OCI-LY1 (cell line): ENCODE measurements at regions not wholly inside any gene's neighbourhood (a gene's known extent, or its start where the extent isn't known, plus 50 kb on each side); places are given as distances from the start of the nearest gene placed in this dataset.
"Not testable (repeated sequence)": the region's sequence is repeated elsewhere in the genome, so short reads cannot be mapped to it uniquely, and the experiment has no call there.

ENCODE experiments used
- H2AFZ ChIP-seq: fragments of 200-600 bp; sonication (generic), shearing (Covaris generic); 2 replicates; pipeline ENCODE4 v1.6.0; 2014; ENCODE audit warnings: antibody characterized with exemption, mild to moderate bottlenecking, low read length
- H3F3A ChIP-seq: fragments of 200-600 bp; sonication (generic), shearing (Covaris generic); 2 replicates; pipeline ENCODE4 v1.6.0; 2014; ENCODE audit warnings: mild to moderate bottlenecking, antibody characterized with exemption, low read length, moderate library complexity; ENCODE audit not compliant: insufficient read depth
- H3K27ac ChIP-seq: fragments of 200-600 bp; sonication (generic); 2 replicates; pipeline ENCODE4 v1.5.1; 2014; ENCODE audit warnings: low read length, mixed run types, mild to moderate bottlenecking, low read depth; ENCODE audit not compliant: poor library complexity, severe bottlenecking
- H3K27me3 ChIP-seq: fragments of 200-600 bp; sonication (generic); 2 replicates; pipeline ENCODE4 v1.6.0; 2014; ENCODE audit warnings: antibody characterized with exemption, mild to moderate bottlenecking, low read length, moderate library complexity; ENCODE audit not compliant: insufficient read depth
- H3K36me3 ChIP-seq: fragments of 200-600 bp; sonication (generic); 2 replicates; pipeline ENCODE4 v1.6.1; 2014; ENCODE audit warnings: mild to moderate bottlenecking, antibody characterized with exemption, low read length, moderate library complexity, mixed read lengths; ENCODE audit not compliant: insufficient read depth
- H3K4me1 ChIP-seq: fragments of 200-600 bp; sonication (generic); 2 replicates; pipeline ENCODE4 v1.5.1; 2014; ENCODE audit warnings: mild to moderate bottlenecking, low read length, moderate library complexity; ENCODE audit not compliant: insufficient read depth, severe bottlenecking
- H3K4me2 ChIP-seq: fragments of 200-600 bp; sonication (generic), shearing (Covaris generic); 2 replicates; pipeline ENCODE4 v1.6.1; 2014; ENCODE audit warnings: low read length
- H3K4me3 ChIP-seq: fragments of 200-600 bp; sonication (generic); 2 replicates; pipeline ENCODE4 v1.5.1; 2014; ENCODE audit warnings: low read length, low read depth, mild to moderate bottlenecking, mixed read lengths; ENCODE audit not compliant: poor library complexity, severe bottlenecking
- H3K79me2 ChIP-seq: fragments of 200-600 bp; shearing (Covaris generic); 2 replicates; pipeline ENCODE4 v1.6.1; 2016; ENCODE audit warnings: mixed run types, low read length, mixed read lengths; ENCODE audit not compliant: insufficient read depth
- H3K9ac ChIP-seq: fragments of 200-600 bp; sonication (generic), shearing (Covaris generic); 2 replicates; pipeline ENCODE4 v1.6.1; 2014; ENCODE audit warnings: mild to moderate bottlenecking, low read length, mixed read lengths
- H3K9me2 ChIP-seq: fragments of 200-600 bp; sonication (generic), shearing (Covaris generic); 2 replicates; pipeline ENCODE4 v1.6.1; 2014; ENCODE audit warnings: low read depth, mild to moderate bottlenecking, low read length, mixed read lengths
- H3K9me3 ChIP-seq: fragments of 200-600 bp; shearing (Covaris generic); 2 replicates; pipeline ENCODE4 v1.6.1; 2014; ENCODE audit warnings: low read length, mixed read lengths
- H4K20me1 ChIP-seq: fragments of 200-600 bp; sonication (generic), shearing (Covaris generic); 2 replicates; pipeline ENCODE4 v1.6.0; 2016; ENCODE audit warnings: mild to moderate bottlenecking, low read length; ENCODE audit not compliant: insufficient read depth
- CTCF ChIP-seq: fragments of 200-600 bp; sonication (generic), shearing (Covaris generic); IDR thresholded peaks from 2 replicates; pipeline ENCODE4 v1.5.1; 2017; ENCODE audit warnings: mild to moderate bottlenecking, antibody characterized with exemption, low read length, moderate library complexity, mixed read lengths
- EZH2 ChIP-seq: fragments of 200-600 bp; sonication (generic), shearing (Covaris generic); IDR thresholded peaks from 2 replicates; pipeline ENCODE4 v1.8.0; 2017; ENCODE audit warnings: borderline replicate concordance, mixed run types, mild to moderate bottlenecking, antibody characterized with exemption, low read length, moderate library complexity, mixed read lengths

DNA sequence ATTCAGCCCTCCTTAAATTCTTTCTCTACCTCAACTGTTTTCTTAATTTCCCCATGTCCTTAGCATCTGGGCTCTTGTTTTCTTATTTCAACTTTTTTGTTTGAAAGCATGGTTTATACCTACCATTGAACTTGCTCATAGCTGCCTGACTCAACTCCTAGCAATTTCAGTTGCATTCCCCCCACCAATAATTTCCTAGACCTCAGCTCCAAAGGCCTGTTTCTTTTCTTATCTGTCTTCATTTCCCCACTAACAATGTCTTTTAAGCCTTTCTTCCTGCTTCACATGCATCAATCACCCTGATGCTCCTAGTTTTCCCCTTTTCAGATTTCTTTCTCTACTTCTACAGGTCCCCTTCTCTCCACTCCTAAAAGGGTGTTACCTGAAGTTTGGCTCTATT lies 129.7 kb upstream of the PDE4D start:
- no peaks in the 10 kb centered on the region for H3K9me3 ChIP-seq
- H4K20me1 ChIP-seq = no peaks in the 10 kb centered on the region
- H3K9ac ChIP-seq = no peak overlapping the region
- no peaks in the 10 kb centered on the region for H3K36me3 ChIP-seq
- no peak overlapping the region for H2AFZ ChIP-seq
- no peak for TF ChIP-seq CTCF
- TF ChIP-seq EZH2 = no peak
- no peaks in the 10 kb centered on the region for H3F3A ChIP-seq
- no peaks in the 10 kb centered on the region for H3K79me2 ChIP-seq
- H3K4me1 ChIP-seq = no peaks in the 10 kb centered on the region
- H3K4me3 ChIP-seq = no peak overlapping the region
- no peaks in the 10 kb centered on the region for H3K9me2 ChIP-seq
- H3K27ac ChIP-seq = no peak overlapping the region
- no peaks in the 10 kb centered on the region for H3K27me3 ChIP-seq
- H3K4me2 ChIP-seq = no peak overlapping the region

- Histone ChIP-seq H2AFZ (no peak overlapping the region), H3K36me3 (no peaks in the 10 kb centered on the region), H3K9me2 (no peaks in the 10 kb centered on the region), H3K79me2 (no peaks in the 10 kb centered on the region), H3K4me3 (no peak overlapping the region), H4K20me1 (no peaks in the 10 kb centered on the region), H3K4me2 (no peak overlapping the region), H3K27me3 (no peaks in the 10 kb centered on the region), H3K9me3 (no peaks in the 10 kb centered on the region), H3K4me1 (no peaks in the 10 kb centered on the region), H3K27ac (no peak overlapping the region), H3F3A (no peaks in the 10 kb centered on the region), H3K9ac (no peak overlapping the region)
- TF ChIP-seq CTCF = no peak
- no peak for TF ChIP-seq EZH2
Measured at GRCh38 chr5:60020457-60020856, 126.9 kb upstream of the PDE4D start.

- H3K4me1 ChIP-seq, H3F3A ChIP-seq, H3K27me3 ChIP-seq, H3K36me3 ChIP-seq, H3K9me2 ChIP-seq, H2AFZ ChIP-seq, H4K20me1 ChIP-seq, H3K27ac ChIP-seq, H3K79me2 ChIP-seq, H3K9me3 ChIP-seq, H3K4me2 ChIP-seq, H3K4me3 ChIP-seq, H3K9ac ChIP-seq: not testable (repeated sequence)
Measured at GRCh38 chr5:60018960-60019359, 125.4 kb upstream of the PDE4D start.

DNA sequence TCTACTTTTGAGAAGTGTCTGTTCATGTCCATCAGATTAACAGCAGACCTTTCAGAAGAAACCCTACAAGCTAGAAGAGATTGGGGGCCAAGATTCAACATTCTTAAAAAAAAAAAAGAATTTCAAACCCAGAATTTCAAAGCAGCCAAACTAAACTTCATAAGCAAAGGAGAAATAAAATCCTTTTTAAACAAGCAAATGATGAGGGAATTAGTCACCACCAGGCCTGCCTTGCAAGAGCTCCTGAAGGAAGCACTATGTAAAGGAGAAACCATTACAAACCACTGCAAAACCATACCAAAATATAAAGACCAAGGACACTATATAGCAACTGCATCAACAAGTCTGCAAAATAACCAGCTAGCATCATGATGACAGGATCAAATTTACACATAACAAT lies 124.6 kb upstream of the PDE4D start:
- Histone ChIP-seq H3K9me2 (no peaks in the 10 kb centered on the region), H3K4me3 (no peak overlapping the region), H3K27ac (no peak overlapping the region), H3K79me2 (no peaks in the 10 kb centered on the region), H3K9ac (no peak overlapping the region), H2AFZ (no peak overlapping the region), H3F3A (no peaks in the 10 kb centered on the region), H3K36me3 (no peaks in the 10 kb centered on the region), H3K4me2 (no peak overlapping the region), H3K4me1 (no peaks in the 10 kb centered on the region), H3K9me3 (no peaks in the 10 kb centered on the region), H3K27me3 (no peaks in the 10 kb centered on the region), H4K20me1 (no peaks in the 10 kb centered on the region)
- TF ChIP-seq EZH2 = no peak
- no peak for TF ChIP-seq CTCF
